SK-N-SH treated with all-trans-retinoic acid at 6 μM for 48 hours (cell line): ENCODE measurements at regions not wholly inside any gene's neighbourhood (a gene's known extent, or its start where the extent isn't known, plus 50 kb on each side); places are given as distances from the start of the nearest gene placed in this dataset.

Experiments used
- ARNTL ChIP-seq: fragments of 450-650 bp; formaldehyde crosslinking; IDR thresholded peaks from 2 replicates; pipeline ENCODE4 v1.5.0; 2020; ENCODE audit warnings: low read depth, mild to moderate bottlenecking, moderate library complexity, borderline replicate concordance
- BACH2 ChIP-seq: fragments of 250-450 bp; sonication (Bioruptor Pico); IDR thresholded peaks from 2 replicates; pipeline ENCODE4 v1.9.0; 2021; ENCODE audit warnings: mild to moderate bottlenecking, borderline replicate concordance
- RARB ChIP-seq: fragments of 250-450 bp; sonication (Bioruptor Pico); IDR thresholded peaks from 2 replicates; pipeline ENCODE4 v1.8.0; 2021; ENCODE audit warnings: mild to moderate bottlenecking, moderate library complexity
- SNAI2 ChIP-seq: fragments of 250-450 bp; sonication (Bioruptor Pico); IDR thresholded peaks from 2 replicates; pipeline ENCODE4 v1.5.0; 2020; ENCODE audit warnings: mild to moderate bottlenecking, moderate library complexity
- TOX ChIP-seq: fragments of 250-450 bp; sonication (Bioruptor Pico); IDR thresholded peaks from 2 replicates; pipeline ENCODE4 v1.8.0; 2021; ENCODE audit warnings: mild to moderate bottlenecking, moderate library complexity, borderline replicate concordance
- ZFP3 ChIP-seq: fragments of 250-450 bp; sonication (Bioruptor Pico); IDR thresholded peaks from 2 replicates; pipeline ENCODE4 v1.5.0; 2020; ENCODE audit warnings: mild to moderate bottlenecking, moderate library complexity
- ZFP30 ChIP-seq: fragments of 450-650 bp; formaldehyde crosslinking; IDR thresholded peaks from 2 replicates; pipeline ENCODE4 v1.5.0; 2022; ENCODE audit warnings: mild to moderate bottlenecking, moderate library complexity
- ZNF8 ChIP-seq: fragments of 450-650 bp; formaldehyde crosslinking; IDR thresholded peaks from 2 replicates; pipeline ENCODE4 v1.5.0; 2020; ENCODE audit warnings: mild to moderate bottlenecking, moderate library complexity
- TF ChIP-seq, protein P1 (sequence below): fragments of 250-450 bp; sonication (Bioruptor Pico); IDR thresholded peaks from 2 replicates; pipeline ENCODE4 v1.5.0; 2020; ENCODE audit warnings: mild to moderate bottlenecking, moderate library complexity
- TF ChIP-seq, protein P2 (sequence below): fragments of 250-450 bp; sonication (Bioruptor Pico); IDR thresholded peaks from 2 replicates; pipeline ENCODE4 v1.8.0; 2020; ENCODE audit warnings: mild to moderate bottlenecking, moderate library complexity, borderline replicate concordance
- TF ChIP-seq, protein P3 (sequence below): fragments of 250-450 bp; sonication (Bioruptor Pico); IDR thresholded peaks from 2 replicates; pipeline ENCODE4 v1.8.0; 2021; ENCODE audit warnings: low read depth, mild to moderate bottlenecking, moderate library complexity, borderline replicate concordance
- TF ChIP-seq, protein P4 (sequence below): fragments of 250-450 bp; sonication (Bioruptor Pico); IDR thresholded peaks from 2 replicates; pipeline ENCODE4 v1.5.1; 2020; ENCODE audit warnings: low read depth, mild to moderate bottlenecking, moderate library complexity

DNA sequence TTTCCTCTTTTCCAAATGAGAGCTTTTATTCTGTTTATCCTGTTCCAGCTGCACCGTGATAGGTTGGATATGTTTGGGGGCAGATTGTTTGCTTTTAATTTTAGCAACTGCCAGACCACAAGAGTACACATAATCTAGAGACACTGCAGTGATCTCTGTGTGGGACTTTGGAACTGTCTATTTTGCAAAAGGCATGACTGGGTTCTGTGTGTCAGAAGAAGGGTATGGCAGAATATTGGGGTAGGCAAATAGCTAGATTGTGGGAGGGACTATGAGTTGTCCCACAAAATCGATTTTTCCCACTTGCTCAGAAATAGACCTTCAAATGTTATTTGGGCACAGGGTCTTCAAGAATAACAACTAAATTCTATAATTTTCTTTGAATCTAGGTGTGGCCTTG is 275.9 kb upstream of the KITLG start:
- TF ChIP-seq, protein P1, sequence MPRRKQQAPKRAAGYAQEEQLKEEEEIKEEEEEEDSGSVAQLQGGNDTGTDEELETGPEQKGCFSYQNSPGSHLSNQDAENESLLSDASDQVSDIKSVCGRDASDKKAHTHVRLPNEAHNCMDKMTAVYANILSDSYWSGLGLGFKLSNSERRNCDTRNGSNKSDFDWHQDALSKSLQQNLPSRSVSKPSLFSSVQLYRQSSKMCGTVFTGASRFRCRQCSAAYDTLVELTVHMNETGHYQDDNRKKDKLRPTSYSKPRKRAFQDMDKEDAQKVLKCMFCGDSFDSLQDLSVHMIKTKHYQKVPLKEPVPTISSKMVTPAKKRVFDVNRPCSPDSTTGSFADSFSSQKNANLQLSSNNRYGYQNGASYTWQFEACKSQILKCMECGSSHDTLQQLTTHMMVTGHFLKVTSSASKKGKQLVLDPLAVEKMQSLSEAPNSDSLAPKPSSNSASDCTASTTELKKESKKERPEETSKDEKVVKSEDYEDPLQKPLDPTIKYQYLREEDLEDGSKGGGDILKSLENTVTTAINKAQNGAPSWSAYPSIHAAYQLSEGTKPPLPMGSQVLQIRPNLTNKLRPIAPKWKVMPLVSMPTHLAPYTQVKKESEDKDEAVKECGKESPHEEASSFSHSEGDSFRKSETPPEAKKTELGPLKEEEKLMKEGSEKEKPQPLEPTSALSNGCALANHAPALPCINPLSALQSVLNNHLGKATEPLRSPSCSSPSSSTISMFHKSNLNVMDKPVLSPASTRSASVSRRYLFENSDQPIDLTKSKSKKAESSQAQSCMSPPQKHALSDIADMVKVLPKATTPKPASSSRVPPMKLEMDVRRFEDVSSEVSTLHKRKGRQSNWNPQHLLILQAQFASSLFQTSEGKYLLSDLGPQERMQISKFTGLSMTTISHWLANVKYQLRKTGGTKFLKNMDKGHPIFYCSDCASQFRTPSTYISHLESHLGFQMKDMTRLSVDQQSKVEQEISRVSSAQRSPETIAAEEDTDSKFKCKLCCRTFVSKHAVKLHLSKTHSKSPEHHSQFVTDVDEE = no peak
- TF ChIP-seq ARNTL = no peak
- TF ChIP-seq BACH2 = no peak
- TF ChIP-seq RARB (CRISPR knock-in tag) = no peak
- no peak for TF ChIP-seq TOX (CRISPR knock-in tag)
- TF ChIP-seq, protein P2, sequence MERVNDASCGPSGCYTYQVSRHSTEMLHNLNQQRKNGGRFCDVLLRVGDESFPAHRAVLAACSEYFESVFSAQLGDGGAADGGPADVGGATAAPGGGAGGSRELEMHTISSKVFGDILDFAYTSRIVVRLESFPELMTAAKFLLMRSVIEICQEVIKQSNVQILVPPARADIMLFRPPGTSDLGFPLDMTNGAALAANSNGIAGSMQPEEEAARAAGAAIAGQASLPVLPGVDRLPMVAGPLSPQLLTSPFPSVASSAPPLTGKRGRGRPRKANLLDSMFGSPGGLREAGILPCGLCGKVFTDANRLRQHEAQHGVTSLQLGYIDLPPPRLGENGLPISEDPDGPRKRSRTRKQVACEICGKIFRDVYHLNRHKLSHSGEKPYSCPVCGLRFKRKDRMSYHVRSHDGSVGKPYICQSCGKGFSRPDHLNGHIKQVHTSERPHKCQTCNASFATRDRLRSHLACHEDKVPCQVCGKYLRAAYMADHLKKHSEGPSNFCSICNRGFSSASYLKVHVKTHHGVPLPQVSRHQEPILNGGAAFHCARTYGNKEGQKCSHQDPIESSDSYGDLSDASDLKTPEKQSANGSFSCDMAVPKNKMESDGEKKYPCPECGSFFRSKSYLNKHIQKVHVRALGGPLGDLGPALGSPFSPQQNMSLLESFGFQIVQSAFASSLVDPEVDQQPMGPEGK (CRISPR knock-in tag) = no peak
- TF ChIP-seq ZFP30 = no peak
- TF ChIP-seq, protein P3, sequence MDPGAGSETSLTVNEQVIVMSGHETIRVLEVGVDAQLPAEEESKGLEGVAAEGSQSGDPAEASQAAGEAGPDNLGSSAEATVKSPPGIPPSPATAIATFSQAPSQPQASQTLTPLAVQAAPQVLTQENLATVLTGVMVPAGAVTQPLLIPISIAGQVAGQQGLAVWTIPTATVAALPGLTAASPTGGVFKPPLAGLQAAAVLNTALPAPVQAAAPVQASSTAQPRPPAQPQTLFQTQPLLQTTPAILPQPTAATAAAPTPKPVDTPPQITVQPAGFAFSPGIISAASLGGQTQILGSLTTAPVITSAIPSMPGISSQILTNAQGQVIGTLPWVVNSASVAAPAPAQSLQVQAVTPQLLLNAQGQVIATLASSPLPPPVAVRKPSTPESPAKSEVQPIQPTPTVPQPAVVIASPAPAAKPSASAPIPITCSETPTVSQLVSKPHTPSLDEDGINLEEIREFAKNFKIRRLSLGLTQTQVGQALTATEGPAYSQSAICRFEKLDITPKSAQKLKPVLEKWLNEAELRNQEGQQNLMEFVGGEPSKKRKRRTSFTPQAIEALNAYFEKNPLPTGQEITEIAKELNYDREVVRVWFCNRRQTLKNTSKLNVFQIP (CRISPR knock-in tag) = no peak
- TF ChIP-seq, protein P4, sequence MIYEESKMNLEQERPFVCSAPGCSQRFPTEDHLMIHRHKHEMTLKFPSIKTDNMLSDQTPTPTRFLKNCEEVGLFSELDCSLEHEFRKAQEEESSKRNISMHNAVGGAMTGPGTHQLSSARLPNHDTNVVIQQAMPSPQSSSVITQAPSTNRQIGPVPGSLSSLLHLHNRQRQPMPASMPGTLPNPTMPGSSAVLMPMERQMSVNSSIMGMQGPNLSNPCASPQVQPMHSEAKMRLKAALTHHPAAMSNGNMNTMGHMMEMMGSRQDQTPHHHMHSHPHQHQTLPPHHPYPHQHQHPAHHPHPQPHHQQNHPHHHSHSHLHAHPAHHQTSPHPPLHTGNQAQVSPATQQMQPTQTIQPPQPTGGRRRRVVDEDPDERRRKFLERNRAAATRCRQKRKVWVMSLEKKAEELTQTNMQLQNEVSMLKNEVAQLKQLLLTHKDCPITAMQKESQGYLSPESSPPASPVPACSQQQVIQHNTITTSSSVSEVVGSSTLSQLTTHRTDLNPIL (CRISPR knock-in tag) = no peak
- TF ChIP-seq SNAI2 (CRISPR knock-in tag) = no peak
- no peak for TF ChIP-seq ZFP3 (CRISPR knock-in tag)
- no peak for TF ChIP-seq ZNF8
